ENCODE measurements at regions not wholly inside any gene's neighbourhood (a gene's known extent, or its start where the extent isn't known, plus 50 kb on each side); places are given as distances from the start of the nearest gene placed in this dataset.

DNA sequence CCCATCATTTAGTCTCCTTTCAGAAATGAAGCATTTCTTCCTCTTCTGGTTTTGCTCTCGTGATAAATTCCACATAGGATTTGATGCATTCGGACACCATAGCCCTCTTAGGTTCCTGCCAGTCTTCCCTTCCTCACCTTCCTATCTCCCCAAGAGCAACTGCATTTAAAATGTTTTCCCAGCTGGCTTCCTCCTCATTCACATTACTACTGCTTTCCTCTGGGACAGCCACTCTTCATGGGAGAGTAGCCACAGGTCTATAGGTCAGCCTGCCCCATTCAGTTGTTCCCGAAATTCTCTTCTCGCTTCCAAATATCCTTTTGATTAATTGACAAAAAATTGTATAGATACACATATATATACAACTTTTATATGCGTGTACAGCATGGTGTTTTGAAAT is 214.2 kb upstream of the PDE10A start:
- in situ Hi-C loops (cut with HindIII; ENCODE audit: low sequenced_read_pairs), result no loop called here
- no peak overlapping the region for H3K4me3 ChIP-seq (ENCODE audit: low read depth, low read length)
- DNase-seq (ENCODE audit: low read depth), result no peak
- TF ChIP-seq, protein P1, sequence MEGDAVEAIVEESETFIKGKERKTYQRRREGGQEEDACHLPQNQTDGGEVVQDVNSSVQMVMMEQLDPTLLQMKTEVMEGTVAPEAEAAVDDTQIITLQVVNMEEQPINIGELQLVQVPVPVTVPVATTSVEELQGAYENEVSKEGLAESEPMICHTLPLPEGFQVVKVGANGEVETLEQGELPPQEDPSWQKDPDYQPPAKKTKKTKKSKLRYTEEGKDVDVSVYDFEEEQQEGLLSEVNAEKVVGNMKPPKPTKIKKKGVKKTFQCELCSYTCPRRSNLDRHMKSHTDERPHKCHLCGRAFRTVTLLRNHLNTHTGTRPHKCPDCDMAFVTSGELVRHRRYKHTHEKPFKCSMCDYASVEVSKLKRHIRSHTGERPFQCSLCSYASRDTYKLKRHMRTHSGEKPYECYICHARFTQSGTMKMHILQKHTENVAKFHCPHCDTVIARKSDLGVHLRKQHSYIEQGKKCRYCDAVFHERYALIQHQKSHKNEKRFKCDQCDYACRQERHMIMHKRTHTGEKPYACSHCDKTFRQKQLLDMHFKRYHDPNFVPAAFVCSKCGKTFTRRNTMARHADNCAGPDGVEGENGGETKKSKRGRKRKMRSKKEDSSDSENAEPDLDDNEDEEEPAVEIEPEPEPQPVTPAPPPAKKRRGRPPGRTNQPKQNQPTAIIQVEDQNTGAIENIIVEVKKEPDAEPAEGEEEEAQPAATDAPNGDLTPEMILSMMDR (IDR thresholded peaks at IDR 0.05; ENCODE audit: low read depth, low read length, missing control alignments), result no peak

DNA sequence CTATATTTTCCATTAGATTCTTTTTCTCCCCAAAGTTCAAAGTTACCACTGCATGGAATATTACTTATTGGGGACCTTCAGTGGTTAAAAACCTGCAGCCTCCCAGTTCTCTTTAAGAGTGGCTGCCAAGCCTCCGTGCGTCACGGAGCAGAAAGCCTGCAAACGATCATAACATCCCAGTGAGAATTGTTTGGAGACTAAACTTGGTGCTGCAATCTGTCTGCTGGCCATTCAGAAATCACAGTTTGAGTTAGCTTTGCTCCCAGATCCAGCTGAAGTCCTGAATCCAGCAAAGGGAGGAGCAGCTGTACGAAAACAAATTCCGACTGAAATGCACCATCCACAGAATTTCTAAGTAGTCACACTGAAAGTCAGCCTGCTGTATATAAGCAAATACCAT is 213.5 kb upstream of the PDE10A start:
- no peak overlapping the region for H3K4me3 ChIP-seq (ENCODE audit: low read depth, low read length)
- in situ Hi-C loops (cut with HindIII; ENCODE audit: low sequenced_read_pairs), result no loop called here
- TF ChIP-seq, protein P1 (IDR thresholded peaks at IDR 0.05; ENCODE audit: low read depth, low read length, missing control alignments), result no peak
- peak; percentile 23 for DNase-seq (ENCODE audit: low read depth)

DNA sequence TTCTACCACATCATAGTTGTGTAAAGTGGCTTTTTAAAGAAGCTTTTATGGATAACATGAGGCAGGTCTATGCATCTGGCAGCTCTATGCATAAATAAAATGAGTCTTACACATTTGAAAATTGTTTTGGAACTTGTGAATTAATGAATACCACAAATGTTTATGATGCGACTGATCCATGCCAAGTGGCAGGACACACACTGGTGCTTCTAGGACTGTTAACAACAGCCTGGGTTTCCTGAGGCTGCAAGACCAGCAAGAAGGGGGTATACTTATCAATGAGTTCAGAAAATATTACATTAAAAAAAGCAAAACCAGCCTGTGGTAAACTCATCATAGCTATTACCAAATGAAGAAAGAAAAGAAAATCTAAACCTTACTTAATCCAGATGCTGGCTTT is 212.9 kb upstream of the PDE10A start:
- DNase-seq (ENCODE audit: low read depth), result no peak
- H3K4me3 ChIP-seq (ENCODE audit: low read depth, low read length), result no peak overlapping the region
- in situ Hi-C loops (cut with HindIII; ENCODE audit: low sequenced_read_pairs), result no loop called here
- TF ChIP-seq, protein P1 (IDR thresholded peaks at IDR 0.05; ENCODE audit: low read depth, low read length, missing control alignments), result no peak

DNA sequence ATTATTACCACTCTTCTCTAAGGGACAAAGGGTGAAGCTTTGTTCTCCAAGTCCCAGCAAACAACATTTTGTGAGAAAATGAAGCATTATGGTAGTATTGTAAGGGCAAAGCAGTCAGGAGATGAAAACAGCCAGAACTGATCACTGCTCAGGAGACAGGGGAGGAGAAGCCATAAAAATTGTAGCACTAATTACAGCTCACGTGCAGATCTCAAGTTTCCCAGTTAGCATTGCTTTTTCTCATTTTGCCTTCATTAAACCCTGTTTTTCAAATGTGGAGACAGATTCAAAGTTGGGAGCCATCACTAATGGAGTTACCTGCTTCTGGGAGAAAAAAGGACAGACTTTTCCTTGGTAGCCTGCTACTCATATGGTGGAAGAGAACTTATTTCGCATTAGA is 210.9 kb upstream of the PDE10A start:
- no peak overlapping the region for H3K4me3 ChIP-seq (ENCODE audit: low read depth, low read length)

DNA sequence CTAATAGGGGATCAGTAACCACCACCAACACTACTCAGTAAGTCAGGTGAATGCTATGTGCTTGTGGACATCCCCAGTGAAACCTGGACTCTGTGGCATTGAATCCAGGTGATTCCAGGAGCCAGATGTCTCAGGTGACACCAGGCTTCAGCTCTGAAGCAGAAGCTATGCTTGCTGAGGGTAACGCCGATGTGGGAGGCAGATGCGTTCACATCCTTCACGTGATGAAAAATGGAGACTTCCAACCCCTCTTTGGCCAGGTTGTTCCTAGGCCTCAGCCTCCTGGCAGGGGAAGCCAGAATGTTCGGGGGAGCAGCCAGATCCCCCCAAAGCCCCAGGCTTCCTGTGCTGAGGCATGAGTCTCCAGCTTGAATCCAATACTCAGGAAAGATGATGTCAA is 209.8 kb upstream of the PDE10A start:
- in situ Hi-C loops (cut with HindIII; ENCODE audit: low sequenced_read_pairs), result no loop called here
- no peak overlapping the region for H3K4me3 ChIP-seq (ENCODE audit: low read depth, low read length)
- TF ChIP-seq, protein P1 (IDR thresholded peaks at IDR 0.05; ENCODE audit: low read depth, low read length, missing control alignments), result no peak
- no peak for DNase-seq (ENCODE audit: low read depth)

More for the DNA sequence above, 210.9 kb upstream of the PDE10A start:
- DNase-seq (ENCODE audit: low read depth), result no peak
- TF ChIP-seq, protein P1 (IDR thresholded peaks at IDR 0.05; ENCODE audit: low read depth, low read length, missing control alignments), result no peak
- in situ Hi-C loops (cut with HindIII; ENCODE audit: low sequenced_read_pairs), result no loop called here

DNA sequence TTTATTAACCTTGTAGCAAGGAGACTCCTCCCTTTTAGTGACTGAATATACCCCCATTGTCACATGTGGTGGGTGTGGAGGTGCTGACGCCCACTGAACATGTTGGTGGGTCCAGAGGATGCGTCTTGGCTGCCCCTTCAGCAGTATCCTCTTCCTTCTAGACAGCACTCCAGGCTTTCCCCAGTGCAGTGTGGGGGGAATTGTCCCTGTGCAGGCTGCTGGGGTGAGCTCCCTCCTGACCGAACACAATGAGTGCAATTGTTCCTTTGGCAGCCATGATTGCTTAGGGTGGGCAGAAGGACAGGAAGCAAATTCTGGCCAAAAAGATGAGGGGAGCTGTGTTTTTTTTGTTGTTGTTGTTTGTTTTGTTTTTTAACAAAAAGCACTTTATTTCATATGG is 209.3 kb upstream of the PDE10A start:
- DNase-seq (ENCODE audit: low read depth), result no peak
- TF ChIP-seq, protein P1 (IDR thresholded peaks at IDR 0.05; ENCODE audit: low read depth, low read length, missing control alignments), result no peak

DNA sequence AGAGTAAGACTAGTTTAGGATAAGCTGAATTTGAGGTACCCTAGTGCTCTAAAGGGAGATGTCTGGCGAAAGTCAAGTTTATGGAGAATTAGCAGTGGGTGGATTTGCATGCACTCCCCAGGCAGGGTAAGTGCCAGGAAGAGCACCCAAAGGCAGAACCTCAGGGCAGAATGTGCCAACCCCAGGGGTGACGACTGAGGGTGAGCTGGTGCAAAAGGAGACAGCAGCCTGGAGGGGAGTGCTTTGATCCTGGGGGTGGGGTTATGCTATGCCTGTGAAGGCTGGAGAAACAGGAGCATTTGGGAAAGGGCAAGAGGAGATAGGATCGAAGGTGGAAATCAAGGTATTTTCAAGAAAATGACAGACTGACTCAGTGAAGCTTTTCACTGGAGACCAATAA is 208.5 kb upstream of the PDE10A start:
- TF ChIP-seq, protein P1 (IDR thresholded peaks at IDR 0.05; ENCODE audit: low read depth, low read length, missing control alignments), result no peak
- no peak for DNase-seq (ENCODE audit: low read depth)
- H3K4me3 ChIP-seq (ENCODE audit: low read depth, low read length), result no peak overlapping the region
- in situ Hi-C loops (cut with HindIII; ENCODE audit: low sequenced_read_pairs), result no loop called here

More for the DNA sequence above, 209.3 kb upstream of the PDE10A start:
- in situ Hi-C loops (cut with HindIII; ENCODE audit: low sequenced_read_pairs), result no loop called here
- H3K4me3 ChIP-seq (ENCODE audit: low read depth, low read length), result no peak overlapping the region
